K562 (cell line): ENCODE measurements at regions not wholly inside any gene's neighbourhood (a gene's known extent, or its start where the extent isn't known, plus 50 kb on each side); places are given as distances from the start of the nearest gene placed in this dataset.

Source experiments
- ATAC-seq: fragments of 200-7000 bp; cut with Tn5 transposase; 3 replicates; pipeline ENCODE4 v1.9.1; 2020; ENCODE audit warnings: moderate library complexity
- BruUV-seq: library from RNA; stranded (reverse); fragments of 400-500 nt; replicated peaks from 2 replicates; lab custom pipeline; 2021; lab: Mats Ljungman, UMichigan
- CTCF ChIA-PET: fragments of 300-600 bp; formaldehyde crosslinking; extraction: SDS; loops from one replicate; lab custom pipeline; 2021; ENCODE audit warnings: low intra/inter-chr PET ratio; lab: Yijun Ruan, JAX
- POLR2A ChIA-PET: fragments of 300-600, 350-650 bp; sonication (Branson Sonifier 250); formaldehyde crosslinking; extraction: SDS; loops from one replicate; lab custom pipeline; 2021; ENCODE audit warnings: antibody characterized with exemption, inconsistent platforms; lab: Yijun Ruan, JAX
- DNase-seq, 4 experiments: peaks; one replicate each; pipeline versions ENCODE4 v3.0.0 to v3.0.0-alpha.2; 2011 to 2018; ENCODE audit warnings: low spot score in 3 of 4, mixed read lengths in 3 of 4; ENCODE audit errors: extremely low read depth in 1 of 4
- FAIRE-seq: peaks from 2 replicates; lab custom pipeline; 2011; peaks lifted over from hg19 to GRCh38; lab: Jason Lieb, UNC
- H2AFZ ChIP-seq: 2 replicates; pipeline ENCODE4 v1.6.0; 2011; ENCODE audit warnings: low read depth, low read length, control low read depth, inconsistent platforms
- H3K27ac ChIP-seq: fragments of 200-600 bp; 3 replicates; pipeline ENCODE4 v1.8.0; 2011; ENCODE audit warnings: low read depth, mild to moderate bottlenecking, control low read depth, inconsistent platforms, low read length, moderate library complexity, mixed read lengths; ENCODE audit errors: extremely low read depth
- H3K27me3 ChIP-seq, 2 experiments: fragments of 300-600 bp in 1 of 2; 2 replicates in 1 of 2; 3 replicates in 1 of 2; pipeline versions ENCODE4 v1.6.0 to v1.8.0; 2011; ENCODE audit warnings: inconsistent platforms in 2 of 2, low read length in 2 of 2, mild to moderate bottlenecking in 1 of 2, mixed read lengths in 1 of 2, moderate library complexity in 1 of 2; ENCODE audit not compliant: control insufficient read depth in 2 of 2, insufficient read depth in 2 of 2
- H3K36me3 ChIP-seq: fragments of 300-600 bp; 3 replicates; pipeline ENCODE4 v1.8.0; 2011; ENCODE audit warnings: mild to moderate bottlenecking, low read length, inconsistent platforms; ENCODE audit not compliant: control insufficient read depth, insufficient read depth
- H3K4me1 ChIP-seq, 2 experiments: fragments of 200-600 bp in 1 of 2; replicated peaks in 1 of 2; 2 replicates in 1 of 2; 3 replicates in 1 of 2; pipeline versions ENCODE4 v1.5.1 to v1.8.0; 2011; ENCODE audit warnings: inconsistent platforms in 2 of 2, low read length in 2 of 2, mild to moderate bottlenecking in 1 of 2, mixed read lengths in 1 of 2, moderate library complexity in 1 of 2; ENCODE audit not compliant: control insufficient read depth in 2 of 2, insufficient read depth in 2 of 2
- H3K4me2 ChIP-seq: 2 replicates; pipeline ENCODE4 v1.6.1; 2011; ENCODE audit warnings: low read length, control low read depth, inconsistent platforms, mixed read lengths; ENCODE audit not compliant: insufficient read depth
- H3K4me3 ChIP-seq: fragments of 200-600 bp; sonication (generic), shearing (Covaris generic); 2 replicates; pipeline ENCODE4 v1.5.1; 2016; ENCODE audit warnings: control low read depth, inconsistent platforms
- H3K79me2 ChIP-seq: fragments of 200-600 bp; 3 replicates; pipeline ENCODE4 v1.8.0; 2011; ENCODE audit warnings: low read length, inconsistent platforms; ENCODE audit not compliant: control insufficient read depth, insufficient read depth
- H3K9ac ChIP-seq, 2 experiments: 2 replicates each; pipeline versions ENCODE4 v1.6.0 to v1.6.1; 2011; ENCODE audit warnings: low read depth in 2 of 2, low read length in 2 of 2, control low read depth in 1 of 2, inconsistent platforms in 1 of 2, mild to moderate bottlenecking in 1 of 2, mixed read lengths in 1 of 2; ENCODE audit not compliant: insufficient read depth in 1 of 2
- H3K9me1 ChIP-seq: one replicate; pipeline ENCODE4 v1.6.0; 2011; ENCODE audit warnings: inconsistent platforms, mild to moderate bottlenecking, low read length, moderate library complexity; ENCODE audit not compliant: control insufficient read depth, insufficient read depth
- H3K9me3 ChIP-seq: replicated peaks from 2 replicates; pipeline ENCODE4 v1.5.1; 2011; ENCODE audit warnings: low read depth, low read length, inconsistent platforms; ENCODE audit not compliant: control insufficient read depth, insufficient read depth
- H4K20me1 ChIP-seq: replicated peaks from 2 replicates; pipeline ENCODE4 v1.6.1; 2011; ENCODE audit warnings: low read length, inconsistent platforms, mixed read lengths; ENCODE audit not compliant: control insufficient read depth, insufficient read depth
- CHD2 ChIP-seq: IDR thresholded peaks from 2 replicates; pipeline ENCODE4 v1.6.1; 2011; ENCODE audit warnings: low read depth, low read length
- POLR2AphosphoS2 ChIP-seq: IDR thresholded peaks from 2 replicates; pipeline ENCODE4 v1.6.1; 2012; ENCODE audit warnings: low read length, improper control_type of control experiment
- RBM25 ChIP-seq: fragments of 200-400 bp; formaldehyde crosslinking; IDR thresholded peaks from 2 replicates; pipeline ENCODE4 v1.6.1; 2018; ENCODE audit warnings: low read length, low read depth, moderate library complexity; ENCODE audit not compliant: severe bottlenecking
- SMAD3 ChIP-seq: fragments of 450-650 bp; formaldehyde crosslinking; conservative IDR thresholded peaks from 2 replicates; pipeline ENCODE4 v1.4.0; 2020; ENCODE audit warnings: mild to moderate bottlenecking
- ZNF311 ChIP-seq: fragments of 250-450 bp; sonication (Bioruptor Pico); IDR thresholded peaks from 2 replicates; pipeline ENCODE4 v1.4.0; 2020; ENCODE audit warnings: mild to moderate bottlenecking, moderate library complexity
- WGBS: fragments of 100-300 bp; shearing (Covaris generic); methylation state at CpG from one replicate; pipeline ENCODE4 v1.1.6; 2016; ENCODE audit warnings: low coverage, mixed read lengths; ENCODE audit not compliant: insufficient coverage; ENCODE audit errors: missing lambda C conversion rate; 5-methylcytosine and 5-hydroxymethylcytosine counted together
- in situ Hi-C: fragments of 300-500 bp; cut with MboI; formaldehyde crosslinking; loops from 4 replicates; pipeline ENCODE4 v1.15.0; 2018; ENCODE audit warnings: inconsistent platforms, mixed read lengths
- intact Hi-C: fragments of 100-400 bp; cut with micrococcal nuclease; formaldehyde crosslinking; loops from 2 replicates; pipeline ENCODE4 v1.14.2; 2022
- TF ChIP-seq, protein P1 (sequence below), 2 experiments: fragments of 450-650 bp; IDR thresholded peaks; 2 replicates each; pipeline ENCODE4 v1.6.1; 2018; ENCODE audit warnings: mild to moderate bottlenecking in 2 of 2, low read depth in 1 of 2; ENCODE audit not compliant: partially characterized antibody in 2 of 2
- TF ChIP-seq, protein P2 (sequence below), 2 experiments: fragments of 450-650 bp in 1 of 2; sonication (generic) in 1 of 2; formaldehyde crosslinking; conservative IDR thresholded peaks; 2 replicates each; pipeline versions ENCODE4 v1.4.0 to v1.8.1; 2020 to 2022; ENCODE audit warnings: mild to moderate bottlenecking in 1 of 2, missing genetic modification reagents in 1 of 2

GRCh38 chr6:12223383-12223782 lies 66.8 kb upstream of the EDN1 start:
- no peaks in the 10 kb centered on the region for H3K36me3 ChIP-seq
- no peaks in the 10 kb centered on the region for H3K79me2 ChIP-seq
- in situ Hi-C loops (no loop called here), intact Hi-C loops (no loop called here)
- H3K9ac ChIP-seq = no peak overlapping the region
- FAIRE-seq (no peak), ATAC-seq (no peak), DNase-seq (no peak)
- no peak overlapping the region for H2AFZ ChIP-seq
- TF ChIP-seq CHD2 = no peak
- TF ChIP-seq SMAD3 (CRISPR knock-in tag) = no peak
- TF ChIP-seq, protein P1, sequence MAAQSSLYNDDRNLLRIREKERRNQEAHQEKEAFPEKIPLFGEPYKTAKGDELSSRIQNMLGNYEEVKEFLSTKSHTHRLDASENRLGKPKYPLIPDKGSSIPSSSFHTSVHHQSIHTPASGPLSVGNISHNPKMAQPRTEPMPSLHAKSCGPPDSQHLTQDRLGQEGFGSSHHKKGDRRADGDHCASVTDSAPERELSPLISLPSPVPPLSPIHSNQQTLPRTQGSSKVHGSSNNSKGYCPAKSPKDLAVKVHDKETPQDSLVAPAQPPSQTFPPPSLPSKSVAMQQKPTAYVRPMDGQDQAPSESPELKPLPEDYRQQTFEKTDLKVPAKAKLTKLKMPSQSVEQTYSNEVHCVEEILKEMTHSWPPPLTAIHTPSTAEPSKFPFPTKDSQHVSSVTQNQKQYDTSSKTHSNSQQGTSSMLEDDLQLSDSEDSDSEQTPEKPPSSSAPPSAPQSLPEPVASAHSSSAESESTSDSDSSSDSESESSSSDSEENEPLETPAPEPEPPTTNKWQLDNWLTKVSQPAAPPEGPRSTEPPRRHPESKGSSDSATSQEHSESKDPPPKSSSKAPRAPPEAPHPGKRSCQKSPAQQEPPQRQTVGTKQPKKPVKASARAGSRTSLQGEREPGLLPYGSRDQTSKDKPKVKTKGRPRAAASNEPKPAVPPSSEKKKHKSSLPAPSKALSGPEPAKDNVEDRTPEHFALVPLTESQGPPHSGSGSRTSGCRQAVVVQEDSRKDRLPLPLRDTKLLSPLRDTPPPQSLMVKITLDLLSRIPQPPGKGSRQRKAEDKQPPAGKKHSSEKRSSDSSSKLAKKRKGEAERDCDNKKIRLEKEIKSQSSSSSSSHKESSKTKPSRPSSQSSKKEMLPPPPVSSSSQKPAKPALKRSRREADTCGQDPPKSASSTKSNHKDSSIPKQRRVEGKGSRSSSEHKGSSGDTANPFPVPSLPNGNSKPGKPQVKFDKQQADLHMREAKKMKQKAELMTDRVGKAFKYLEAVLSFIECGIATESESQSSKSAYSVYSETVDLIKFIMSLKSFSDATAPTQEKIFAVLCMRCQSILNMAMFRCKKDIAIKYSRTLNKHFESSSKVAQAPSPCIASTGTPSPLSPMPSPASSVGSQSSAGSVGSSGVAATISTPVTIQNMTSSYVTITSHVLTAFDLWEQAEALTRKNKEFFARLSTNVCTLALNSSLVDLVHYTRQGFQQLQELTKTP (IDR thresholded peaks at IDR 0.05; ENCODE audit: low read depth in 1 of 2, partially characterized antibody in 2 of 2) = no peak
- TF ChIP-seq, protein P2, sequence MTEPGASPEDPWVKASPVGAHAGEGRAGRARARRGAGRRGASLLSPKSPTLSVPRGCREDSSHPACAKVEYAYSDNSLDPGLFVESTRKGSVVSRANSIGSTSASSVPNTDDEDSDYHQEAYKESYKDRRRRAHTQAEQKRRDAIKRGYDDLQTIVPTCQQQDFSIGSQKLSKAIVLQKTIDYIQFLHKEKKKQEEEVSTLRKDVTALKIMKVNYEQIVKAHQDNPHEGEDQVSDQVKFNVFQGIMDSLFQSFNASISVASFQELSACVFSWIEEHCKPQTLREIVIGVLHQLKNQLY (CRISPR knock-in tag; conservative IDR thresholded peaks at IDR 0.05) = no peak
- TF ChIP-seq ZNF311 (CRISPR knock-in tag) = no peak
- TF ChIP-seq RBM25 = peak; percentile 46
- TF ChIP-seq POLR2AphosphoS2 = no peak
- H3K27me3 ChIP-seq = peaks cover 28 to 47% of the 10 kb centered on the region in 2 experiments; a peak in 4 of 5 replicates
- no peaks in the 10 kb centered on the region for H3K9me1 ChIP-seq
- H3K4me1 ChIP-seq = no peaks in the 10 kb centered on the region
- no peak overlapping the region for H3K27ac ChIP-seq
- CTCF ChIA-PET = no interaction called here
- H3K4me2 ChIP-seq = no peak overlapping the region
- WGBS = 14% methylated on average over 5 of the region's 5 CpGs
- no TSS peak for BruUV-seq
- no peaks in the 10 kb centered on the region for H3K9me3 ChIP-seq
- POLR2A ChIA-PET = interaction anchor here (0.7 kb wide), 1 partner anchor 11 kb away, joined by 3 read pairs; no protein-coding TSS in a partner anchor
- H4K20me1 ChIP-seq = no peaks in the 10 kb centered on the region
- no peak overlapping the region for H3K4me3 ChIP-seq
